Inflammatory macrophage treated with lipopolysaccharide for 4 hours (primary cell): ENCODE measurements at regions not wholly inside any gene's neighbourhood (a gene's known extent, or its start where the extent isn't known, plus 50 kb on each side); places are given as distances from the start of the nearest gene placed in this dataset.

Experiments used
- DNase-seq: peaks from one replicate; pipeline ENCODE4 v3.0.0-alpha.2; 2020

DNA sequence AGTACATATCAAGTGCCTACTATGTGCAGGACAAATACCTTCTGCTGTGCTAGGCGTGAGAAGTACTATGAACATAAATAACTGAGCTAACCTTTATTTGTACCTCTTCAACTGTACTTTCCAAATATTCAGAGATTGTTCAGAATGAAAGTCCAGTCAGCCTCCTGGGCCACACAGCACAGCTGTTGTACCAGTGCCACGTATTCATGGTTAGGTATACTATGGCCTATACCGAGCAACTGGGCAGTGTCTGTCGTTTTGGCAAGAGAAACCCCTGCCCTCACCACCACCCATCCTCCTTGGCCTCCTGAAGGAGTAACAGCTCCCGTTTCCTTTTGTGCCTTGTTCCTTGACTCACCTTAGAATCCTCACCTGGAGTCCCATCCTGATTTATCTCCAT is 53.0 kb downstream of the RASSF10 start:
- no peak for DNase-seq

DNA sequence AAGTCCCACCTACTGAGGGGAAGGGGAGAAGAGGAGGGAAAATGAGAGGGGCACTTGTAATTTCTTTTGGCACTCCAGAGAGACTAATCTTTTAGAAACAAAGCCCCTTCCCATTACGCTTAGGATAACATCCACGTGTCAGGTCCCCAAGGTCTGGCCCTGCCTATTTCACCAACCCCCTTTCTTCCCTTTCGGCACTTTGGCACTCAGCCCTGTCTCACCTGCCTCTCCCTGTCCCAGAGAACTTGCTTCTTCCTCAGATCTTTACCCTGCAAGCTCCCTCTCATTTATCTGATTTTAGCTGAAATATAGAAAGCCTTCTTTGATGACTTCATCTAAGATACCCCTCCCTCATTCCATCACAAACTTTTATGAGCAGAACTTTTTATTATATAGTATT is 55.5 kb downstream of the RASSF10 start:
- no peak for DNase-seq

GRCh38 chr11:13065200-13065787 is 56.2 kb downstream of the RASSF10 start:
- no peak for DNase-seq

GRCh38 chr11:13068211-13068610 is 59.1 kb downstream of the RASSF10 start:
- DNase-seq: no peak

DNA sequence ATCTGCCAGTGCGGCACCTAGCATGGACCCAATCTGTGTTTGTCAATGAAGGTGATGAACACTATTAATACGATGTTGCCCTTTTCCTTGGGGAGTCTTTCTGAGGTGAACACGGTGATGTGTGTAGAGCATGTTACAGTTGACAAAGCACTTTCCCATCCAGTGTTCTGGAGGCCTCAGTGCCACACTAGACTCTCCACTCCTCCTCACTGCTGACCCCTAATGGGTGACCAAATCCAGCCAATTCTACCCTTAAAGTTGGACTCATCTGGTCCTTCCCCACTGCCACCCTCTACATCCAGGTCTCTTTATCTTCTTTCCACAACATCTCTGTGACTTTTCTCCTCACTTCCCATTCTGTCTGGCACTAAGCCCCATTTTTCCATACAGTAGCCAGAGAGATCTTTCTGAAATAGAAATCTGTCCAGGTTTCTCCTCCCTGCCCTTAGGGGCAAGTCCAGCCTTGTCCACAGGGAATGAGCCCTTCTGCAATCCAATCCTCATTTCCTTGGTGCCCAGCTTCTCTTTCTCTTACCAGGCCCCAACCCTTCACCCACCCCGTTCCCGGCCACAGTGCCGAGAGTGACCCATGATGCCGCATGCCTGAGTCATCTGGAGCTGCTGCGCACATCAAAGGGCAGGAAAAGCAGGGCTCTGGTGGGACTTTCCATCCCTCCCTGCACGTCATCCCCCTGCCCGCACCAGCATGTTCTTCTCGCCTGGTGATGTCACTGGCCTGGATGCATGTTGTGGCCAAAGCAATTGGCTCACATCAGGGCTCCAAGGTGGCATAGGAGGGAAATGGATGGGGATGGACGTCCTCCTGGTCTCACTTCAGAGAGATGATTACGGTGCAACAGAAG is 64.2 kb downstream of the RASSF10 start:
- DNase-seq: no peak

DNA sequence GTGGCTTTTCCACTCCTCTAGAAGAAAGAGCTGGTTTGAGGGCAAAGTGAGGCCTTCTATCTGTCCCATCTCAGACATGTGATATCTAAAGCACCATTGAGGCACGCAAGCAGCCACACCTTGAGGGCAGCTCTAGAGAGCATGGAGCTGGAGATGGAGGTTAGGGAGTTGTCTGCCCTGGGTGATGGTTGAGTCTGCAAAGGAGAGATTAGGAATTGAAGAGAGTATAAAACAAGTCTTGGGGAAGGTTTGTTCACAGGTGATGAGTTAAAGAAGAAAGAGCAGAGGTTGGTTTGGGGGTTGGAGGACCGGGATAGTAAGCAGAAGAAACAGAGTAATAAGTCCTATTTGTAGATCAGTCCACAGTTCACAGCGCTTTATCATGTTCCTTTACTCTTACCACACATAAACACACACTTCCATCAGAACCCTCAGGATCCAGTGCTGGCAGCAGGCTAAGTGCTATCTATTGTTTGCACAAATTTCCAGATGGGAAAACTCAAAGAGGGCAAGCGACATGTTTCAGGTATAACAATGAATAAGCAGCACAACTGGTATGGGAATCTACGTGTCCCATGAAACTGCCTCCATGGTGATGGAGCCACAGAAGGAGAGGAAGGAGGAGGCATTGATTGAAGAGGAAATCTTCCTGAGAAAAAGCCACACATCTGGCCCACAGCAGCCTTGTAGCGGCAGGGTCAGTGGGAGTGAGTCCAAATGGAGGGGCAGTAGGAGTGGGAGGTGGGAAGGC is 65.8 kb downstream of the RASSF10 start:
- no peak for DNase-seq

DNA sequence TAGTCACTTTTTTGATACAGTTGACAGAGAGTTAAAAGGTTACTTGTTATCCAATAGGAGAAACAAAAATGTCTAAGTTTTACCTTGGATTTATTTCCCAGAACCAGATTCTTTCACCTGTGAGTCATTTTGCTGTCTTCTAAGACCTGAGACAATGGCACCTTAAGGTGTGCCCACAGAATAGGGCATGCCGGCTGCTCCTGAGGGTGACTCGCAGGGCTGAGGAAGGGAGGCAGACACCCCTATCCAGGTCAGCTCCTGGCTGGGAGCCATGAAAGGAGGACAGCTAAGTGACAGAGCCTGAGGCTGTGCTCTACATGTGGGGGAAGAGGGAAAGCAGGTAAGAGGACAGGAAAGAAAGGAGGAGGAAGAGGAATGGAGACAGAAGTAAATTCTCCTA is 67.8 kb downstream of the RASSF10 start:
- no peak for DNase-seq

DNA sequence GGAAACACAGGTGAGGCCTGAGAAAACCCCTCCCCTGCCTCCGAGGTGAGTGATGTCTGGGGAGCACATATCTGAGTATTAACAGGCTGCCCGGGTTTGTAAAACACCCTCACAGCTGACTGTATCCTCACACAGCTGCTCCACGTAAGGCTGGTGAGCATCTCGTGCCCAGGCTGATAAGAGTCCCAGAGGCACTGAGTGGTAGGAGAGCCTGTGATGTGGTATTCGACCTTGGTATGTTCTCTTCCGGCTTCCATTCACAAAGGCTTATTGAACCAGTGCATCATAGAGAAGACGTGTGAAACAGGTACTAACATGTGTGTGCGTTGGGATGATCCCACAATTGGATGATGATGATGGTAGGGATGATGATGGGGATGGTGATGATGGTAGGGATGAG is 71.7 kb downstream of the RASSF10 start:
- DNase-seq: no peak

- no peak for DNase-seq
These were observed 73.5 kb downstream of the RASSF10 start for GRCh38 chr11:13082588-13082987.

- no peak for DNase-seq
These were observed 81.2 kb downstream of the RASSF10 start for GRCh38 chr11:13090228-13090708.

DNA sequence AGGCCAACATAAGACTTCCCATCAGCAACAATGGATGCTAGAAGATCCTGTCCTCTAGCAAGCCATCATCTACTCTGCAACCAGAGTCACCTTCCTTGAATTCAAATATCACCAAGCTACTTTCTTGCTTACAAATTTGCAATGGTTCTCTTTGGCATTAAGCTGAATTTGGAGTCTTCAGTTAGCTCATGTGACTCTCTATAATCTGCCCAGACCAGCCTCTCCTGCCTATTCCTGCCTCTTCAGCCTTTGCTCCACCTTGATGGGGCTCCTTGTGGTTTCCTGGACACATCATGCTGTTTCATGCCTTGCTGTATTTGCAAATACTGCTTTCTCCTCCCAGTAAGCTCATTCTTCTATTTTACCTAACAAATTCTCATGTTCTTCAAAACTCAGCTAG is 82.3 kb downstream of the RASSF10 start:
- no peak for DNase-seq

- DNase-seq: no peak
These were observed 82.7 kb downstream of the RASSF10 start for GRCh38 chr11:13091804-13092203.

- no peak for DNase-seq
These were observed 86.0 kb downstream of the RASSF10 start for GRCh38 chr11:13094930-13095687.

DNA sequence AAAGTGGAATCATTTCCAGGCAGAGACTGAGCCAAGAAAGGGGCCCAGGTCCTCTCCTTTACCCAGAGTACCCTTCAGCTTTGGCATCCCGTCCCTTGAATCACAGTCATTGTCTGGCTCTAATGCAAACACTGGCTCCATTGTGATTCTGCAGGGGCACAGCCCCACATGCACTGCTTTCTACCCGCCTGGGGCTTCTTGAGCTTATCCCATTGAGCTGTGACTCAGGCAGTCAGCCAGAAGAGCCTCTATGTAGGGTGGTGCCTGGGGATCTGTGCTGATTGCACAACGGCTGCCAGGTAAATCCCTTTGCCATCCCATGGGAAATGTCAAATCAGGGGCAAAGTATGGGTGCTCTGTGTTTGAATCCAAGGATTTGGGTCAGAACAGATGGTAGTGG is 88.9 kb downstream of the RASSF10 start:
- no peak for DNase-seq

GRCh38 chr11:13098616-13099289 is 89.6 kb downstream of the RASSF10 start:
- no peak for DNase-seq

DNA sequence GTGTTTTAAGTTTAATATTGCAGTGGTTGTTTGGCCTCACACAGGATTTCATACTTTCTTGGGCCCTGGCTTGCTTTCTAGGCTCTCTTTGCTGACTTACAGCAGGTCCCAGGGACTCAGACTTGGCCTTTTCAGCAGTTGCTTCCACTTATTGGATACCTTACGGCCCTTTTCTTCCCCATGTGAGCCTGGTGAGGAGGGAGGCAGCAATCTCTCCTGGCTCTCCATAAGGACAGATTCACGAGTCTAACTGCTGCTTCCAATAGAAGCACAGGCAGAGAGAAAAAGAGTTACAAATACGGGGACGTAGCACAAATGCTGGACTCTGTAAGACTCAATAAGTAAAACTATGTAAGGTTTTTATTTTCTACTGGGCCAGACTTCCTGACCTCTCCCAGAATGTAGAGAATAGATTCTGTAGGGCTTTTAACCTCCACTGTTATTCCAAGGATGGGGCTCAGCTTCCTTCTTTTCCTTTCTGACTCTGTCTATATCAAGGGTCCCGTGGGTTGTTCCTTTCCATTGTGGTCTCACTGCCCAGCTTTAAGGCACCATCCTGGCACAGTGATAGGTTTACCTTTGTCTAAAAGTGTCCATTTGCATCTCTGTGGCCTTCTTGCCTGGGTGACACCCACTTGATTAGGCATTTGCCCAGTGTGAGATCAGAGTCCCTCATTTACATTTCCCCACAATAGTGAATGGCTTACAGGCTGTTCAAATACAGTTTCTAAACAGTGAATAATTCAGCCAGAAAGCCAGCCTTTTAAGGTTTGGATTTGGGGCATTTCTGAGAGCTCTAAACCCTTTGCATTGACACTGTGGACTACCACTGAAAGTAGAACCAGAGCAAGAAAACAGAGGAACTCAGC is 92.8 kb downstream of the RASSF10 start:
- DNase-seq: no peak

DNA sequence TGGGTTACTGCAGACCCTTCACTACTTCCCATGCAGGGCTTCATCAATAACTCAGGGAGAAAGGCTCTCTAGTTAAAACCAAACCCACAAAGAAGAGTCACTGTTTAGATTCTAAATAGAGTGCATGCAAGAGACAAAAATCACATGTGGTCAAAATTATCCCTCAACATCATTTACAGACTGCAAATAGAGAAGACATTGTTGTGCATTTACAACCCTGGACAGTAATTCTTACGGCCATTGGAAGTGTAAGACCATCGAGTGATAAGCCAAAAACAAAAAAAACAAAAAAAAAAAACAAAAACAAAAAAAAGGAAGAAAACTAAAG is 93.4 kb downstream of the RASSF10 start:
- no peak for DNase-seq

DNA sequence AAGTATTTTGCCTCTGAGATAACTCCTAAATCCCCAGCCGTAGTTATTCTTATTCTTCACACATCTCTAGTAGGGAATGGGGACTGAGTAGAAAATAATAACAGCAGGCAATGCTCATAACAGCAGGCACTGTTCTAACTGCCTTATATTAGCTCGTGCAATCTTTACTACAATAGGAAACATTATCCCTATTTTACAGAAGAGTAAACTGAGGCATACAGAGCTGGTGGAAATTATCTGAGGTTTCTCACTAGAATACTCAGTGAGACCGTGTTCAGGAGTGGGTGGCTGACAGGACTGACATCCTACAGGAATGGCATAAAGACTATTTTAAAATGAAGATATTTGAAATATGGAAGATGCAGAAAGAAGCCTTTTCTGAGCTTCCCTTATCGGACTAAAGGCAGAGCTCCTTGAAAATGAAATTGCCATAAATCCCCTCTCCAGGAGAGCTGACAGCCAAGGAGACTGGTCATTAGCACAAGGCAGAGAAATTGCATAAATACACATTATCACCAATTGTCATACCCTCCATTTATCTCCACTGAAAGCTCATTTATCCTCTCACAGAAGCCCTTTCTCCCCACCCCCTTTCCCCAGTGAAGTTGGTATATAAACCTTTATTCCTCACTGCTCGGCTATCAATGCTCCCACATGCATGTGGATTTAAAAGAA is 93.9 kb downstream of the RASSF10 start:
- DNase-seq: no peak

- DNase-seq: no peak
These were observed 94.9 kb downstream of the RASSF10 start for GRCh38 chr11:13103962-13104554.

- no peak for DNase-seq
These were observed 95.6 kb downstream of the RASSF10 start for GRCh38 chr11:13104619-13105236.
